ENCODE measurements at regions not wholly inside any gene's neighbourhood (a gene's known extent, or its start where the extent isn't known, plus 50 kb on each side); places are given as distances from the start of the nearest gene placed in this dataset.

GRCh38 chr2:222993920-222994650, 57.9 kb upstream of the KCNE4 start:
- Histone ChIP-seq H3K4me3 (peak overlapping the region; percentile 60), H3K27me3 (replicated peaks; ENCODE audit: insufficient read depth) (no peaks in the 10 kb centered on the region), H3K27ac (peak overlapping the region; percentile 80 to 85), H3K36me3 (no peaks in the 10 kb centered on the region), H3K9me3 (no peaks in the 10 kb centered on the region), H3K4me1 (ENCODE audit: control insufficient read depth in 1 of 2, low read depth in 2 of 2) (peaks cover 11 to 27% of the 10 kb centered on the region in 2 donors)
- peak; percentile 72 for DNase-seq (ENCODE audit: low spot score)
- TF ChIP-seq, protein P1, sequence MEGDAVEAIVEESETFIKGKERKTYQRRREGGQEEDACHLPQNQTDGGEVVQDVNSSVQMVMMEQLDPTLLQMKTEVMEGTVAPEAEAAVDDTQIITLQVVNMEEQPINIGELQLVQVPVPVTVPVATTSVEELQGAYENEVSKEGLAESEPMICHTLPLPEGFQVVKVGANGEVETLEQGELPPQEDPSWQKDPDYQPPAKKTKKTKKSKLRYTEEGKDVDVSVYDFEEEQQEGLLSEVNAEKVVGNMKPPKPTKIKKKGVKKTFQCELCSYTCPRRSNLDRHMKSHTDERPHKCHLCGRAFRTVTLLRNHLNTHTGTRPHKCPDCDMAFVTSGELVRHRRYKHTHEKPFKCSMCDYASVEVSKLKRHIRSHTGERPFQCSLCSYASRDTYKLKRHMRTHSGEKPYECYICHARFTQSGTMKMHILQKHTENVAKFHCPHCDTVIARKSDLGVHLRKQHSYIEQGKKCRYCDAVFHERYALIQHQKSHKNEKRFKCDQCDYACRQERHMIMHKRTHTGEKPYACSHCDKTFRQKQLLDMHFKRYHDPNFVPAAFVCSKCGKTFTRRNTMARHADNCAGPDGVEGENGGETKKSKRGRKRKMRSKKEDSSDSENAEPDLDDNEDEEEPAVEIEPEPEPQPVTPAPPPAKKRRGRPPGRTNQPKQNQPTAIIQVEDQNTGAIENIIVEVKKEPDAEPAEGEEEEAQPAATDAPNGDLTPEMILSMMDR (IDR thresholded peaks at IDR 0.05), result no peak
- peak; percentile 97 for ATAC-seq (ENCODE audit: insufficient number of reproducible peaks, low FRiP score, low read depth)

DNA sequence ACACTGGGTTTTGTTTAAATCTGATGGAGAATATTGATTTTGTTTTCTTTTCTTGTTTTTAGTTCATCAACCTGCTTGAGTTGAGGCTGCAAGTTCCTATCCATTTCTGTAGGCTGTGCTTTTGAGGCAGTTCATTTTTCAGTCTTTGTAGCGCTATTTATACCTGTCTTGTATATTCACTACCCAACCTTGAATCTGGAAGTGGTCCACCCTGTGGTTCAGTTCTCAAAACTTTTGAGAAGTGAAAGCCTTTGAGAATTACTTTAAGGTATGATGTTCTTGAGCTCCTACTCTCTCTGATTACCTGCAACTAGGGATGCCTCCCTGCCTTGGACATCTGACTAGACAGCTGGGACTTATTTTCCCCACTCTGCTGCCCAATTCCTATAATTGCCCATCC, 53.5 kb upstream of the KCNE4 start:
- peaks cover 10 to 20% of the 10 kb centered on the region in 2 donors for H3K4me1 ChIP-seq (ENCODE audit: control insufficient read depth in 1 of 2, low read depth in 2 of 2)

DNA sequence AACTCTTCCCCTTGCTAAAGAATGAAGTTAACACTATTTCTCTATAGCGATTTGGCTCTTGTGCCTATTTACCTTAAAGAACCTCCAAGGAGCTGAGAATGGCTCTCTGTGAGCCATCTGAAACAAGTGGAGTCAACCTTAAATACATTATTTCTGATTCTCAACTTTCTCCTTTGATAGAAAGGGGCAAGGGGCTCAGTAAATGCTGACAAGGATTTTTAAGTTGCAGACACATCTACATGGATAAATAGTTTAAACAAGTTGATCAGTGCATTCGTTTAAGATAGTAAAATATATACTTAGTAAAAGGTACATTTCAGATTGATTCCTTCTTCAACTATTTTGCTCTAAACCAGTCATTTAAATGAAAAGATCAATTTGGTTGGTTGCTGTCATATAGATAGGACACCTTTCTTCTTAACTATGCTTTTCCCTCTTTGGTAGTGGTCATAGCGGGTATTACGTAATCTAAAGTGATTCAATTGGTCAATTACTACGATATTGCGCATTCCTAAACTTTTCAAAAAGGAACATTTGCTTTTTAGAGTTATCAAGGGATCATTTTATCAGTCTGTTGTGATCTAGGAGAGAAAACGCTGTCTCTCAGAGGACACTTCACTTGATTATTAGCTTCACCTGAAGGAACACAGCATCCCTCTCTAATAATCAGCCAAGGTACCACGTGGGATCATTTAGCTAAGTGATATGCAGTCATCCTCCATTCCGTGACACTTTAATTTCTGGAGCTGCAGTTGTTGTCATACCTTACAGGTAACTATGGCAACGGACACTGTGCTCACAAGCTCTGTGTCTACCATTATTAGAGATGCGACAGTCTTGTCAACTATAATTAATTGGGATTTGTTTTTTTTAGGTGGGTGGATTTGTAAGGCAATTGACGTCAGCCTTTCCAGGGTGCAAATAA, 50.9 kb upstream of the KCNE4 start:
- no peak for ATAC-seq (ENCODE audit: insufficient number of reproducible peaks, low FRiP score, low read depth)
- Histone ChIP-seq H3K36me3 (no peaks in the 10 kb centered on the region), H3K9me3 (no peaks in the 10 kb centered on the region), H3K27ac (no peak overlapping the region), H3K4me1 (ENCODE audit: control insufficient read depth in 1 of 2, low read depth in 2 of 2) (no peaks in the 10 kb centered on the region), H3K4me3 (no peak overlapping the region), H3K27me3 (replicated peaks; ENCODE audit: insufficient read depth) (no peaks in the 10 kb centered on the region)
- TF ChIP-seq, protein P1 (IDR thresholded peaks at IDR 0.05), result no peak
- DNase-seq (ENCODE audit: low spot score), result no peak

More for the DNA sequence above, 53.5 kb upstream of the KCNE4 start:
- Histone ChIP-seq H3K4me3 (no peak overlapping the region), H3K27ac (no peak overlapping the region), H3K9me3 (no peaks in the 10 kb centered on the region), H3K36me3 (no peaks in the 10 kb centered on the region), H3K27me3 (replicated peaks; ENCODE audit: insufficient read depth) (no peaks in the 10 kb centered on the region)
- TF ChIP-seq, protein P1 (IDR thresholded peaks at IDR 0.05), result no peak
- DNase-seq (ENCODE audit: low spot score) (no peak), ATAC-seq (ENCODE audit: insufficient number of reproducible peaks, low FRiP score, low read depth) (no peak)

DNA sequence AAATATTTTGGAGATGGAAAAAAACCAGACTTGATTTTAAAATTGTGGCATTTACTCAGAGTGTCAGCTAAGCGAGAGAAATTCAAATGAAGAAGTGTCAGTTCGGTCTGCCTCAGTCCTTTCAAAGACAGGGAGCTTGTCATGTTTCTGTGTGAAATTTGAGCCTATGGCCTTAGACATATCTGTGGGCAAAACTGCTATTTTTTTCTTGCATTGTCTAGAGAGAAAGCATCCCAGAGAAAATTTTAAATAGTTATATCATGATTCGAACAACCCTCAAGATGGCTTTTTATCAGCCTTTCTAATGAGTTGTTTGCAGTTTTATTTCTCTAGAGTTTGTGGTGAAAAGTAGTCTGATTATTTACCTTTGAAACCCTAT, 50.2 kb upstream of the KCNE4 start:
- Histone ChIP-seq H3K27me3 (replicated peaks; ENCODE audit: insufficient read depth) (no peaks in the 10 kb centered on the region), H3K4me3 (no peak overlapping the region)
- TF ChIP-seq, protein P1 (IDR thresholded peaks at IDR 0.05), result no peak

More for the DNA sequence above, 50.2 kb upstream of the KCNE4 start:
- Histone ChIP-seq H3K36me3 (no peaks in the 10 kb centered on the region), H3K4me1 (ENCODE audit: control insufficient read depth in 1 of 2, low read depth in 2 of 2) (no peaks in the 10 kb centered on the region), H3K9me3 (no peaks in the 10 kb centered on the region), H3K27ac (no peak overlapping the region)
- DNase-seq (ENCODE audit: low spot score), result no peak
- ATAC-seq (ENCODE audit: insufficient number of reproducible peaks, low FRiP score, low read depth), result no peak

Measured in thoracic aorta (tissue), 2 donors.